ENCODE measurements at regions not wholly inside any gene's neighbourhood (a gene's known extent, or its start where the extent isn't known, plus 50 kb on each side); places are given as distances from the start of the nearest gene placed in this dataset.

DNA sequence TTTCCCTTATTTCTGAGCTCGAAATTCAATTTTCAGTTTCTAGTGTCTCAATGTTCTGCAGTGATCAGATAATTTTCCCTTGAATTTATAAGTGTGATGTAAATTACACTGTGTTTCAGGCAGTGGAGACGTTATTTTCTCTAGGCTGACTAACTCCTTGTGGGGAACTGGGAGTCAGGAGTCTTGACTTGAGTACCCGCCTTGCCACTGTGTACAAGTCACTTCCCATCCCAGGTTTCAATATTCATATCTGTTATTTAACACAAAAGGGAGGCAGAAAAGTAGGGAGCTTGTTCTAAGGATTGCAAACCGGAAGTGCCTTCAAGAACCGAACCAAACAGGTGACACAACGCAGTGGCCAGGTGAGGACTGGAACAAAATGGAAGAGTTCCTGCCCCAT is 196.5 kb downstream of the MEX3B start:
- TF ChIP-seq, protein P1, sequence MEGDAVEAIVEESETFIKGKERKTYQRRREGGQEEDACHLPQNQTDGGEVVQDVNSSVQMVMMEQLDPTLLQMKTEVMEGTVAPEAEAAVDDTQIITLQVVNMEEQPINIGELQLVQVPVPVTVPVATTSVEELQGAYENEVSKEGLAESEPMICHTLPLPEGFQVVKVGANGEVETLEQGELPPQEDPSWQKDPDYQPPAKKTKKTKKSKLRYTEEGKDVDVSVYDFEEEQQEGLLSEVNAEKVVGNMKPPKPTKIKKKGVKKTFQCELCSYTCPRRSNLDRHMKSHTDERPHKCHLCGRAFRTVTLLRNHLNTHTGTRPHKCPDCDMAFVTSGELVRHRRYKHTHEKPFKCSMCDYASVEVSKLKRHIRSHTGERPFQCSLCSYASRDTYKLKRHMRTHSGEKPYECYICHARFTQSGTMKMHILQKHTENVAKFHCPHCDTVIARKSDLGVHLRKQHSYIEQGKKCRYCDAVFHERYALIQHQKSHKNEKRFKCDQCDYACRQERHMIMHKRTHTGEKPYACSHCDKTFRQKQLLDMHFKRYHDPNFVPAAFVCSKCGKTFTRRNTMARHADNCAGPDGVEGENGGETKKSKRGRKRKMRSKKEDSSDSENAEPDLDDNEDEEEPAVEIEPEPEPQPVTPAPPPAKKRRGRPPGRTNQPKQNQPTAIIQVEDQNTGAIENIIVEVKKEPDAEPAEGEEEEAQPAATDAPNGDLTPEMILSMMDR (conservative IDR thresholded peaks at IDR 0.05; ENCODE audit: low read depth, low read length), result no peak
- no peak for DNase-seq (ENCODE audit: low read depth)
- H3K4me3 ChIP-seq (ENCODE audit: low read depth, low read length), result no peak overlapping the region

DNA sequence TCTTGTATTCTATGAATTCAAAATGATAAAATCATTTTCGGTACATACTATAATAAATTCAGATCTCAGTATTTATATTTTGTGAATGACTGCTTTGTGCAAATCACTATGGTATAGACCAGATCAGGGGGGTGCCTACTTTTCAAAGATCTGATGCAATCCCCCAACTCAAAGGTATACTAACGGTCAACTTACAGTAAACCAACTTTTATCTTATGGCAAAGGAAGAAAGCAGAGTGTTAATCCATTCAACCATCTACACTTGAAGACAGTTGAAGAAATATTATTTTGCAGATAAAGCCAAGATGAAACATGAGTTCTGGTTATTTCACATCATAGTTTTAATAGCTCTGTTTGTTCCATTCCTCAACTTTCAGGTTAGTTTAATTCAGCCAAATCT is 197.1 kb downstream of the MEX3B start:
- H3K4me3 ChIP-seq (ENCODE audit: low read depth, low read length), result no peak overlapping the region
- TF ChIP-seq, protein P1 (conservative IDR thresholded peaks at IDR 0.05; ENCODE audit: low read depth, low read length), result no peak
- no peak for DNase-seq (ENCODE audit: low read depth)

DNA sequence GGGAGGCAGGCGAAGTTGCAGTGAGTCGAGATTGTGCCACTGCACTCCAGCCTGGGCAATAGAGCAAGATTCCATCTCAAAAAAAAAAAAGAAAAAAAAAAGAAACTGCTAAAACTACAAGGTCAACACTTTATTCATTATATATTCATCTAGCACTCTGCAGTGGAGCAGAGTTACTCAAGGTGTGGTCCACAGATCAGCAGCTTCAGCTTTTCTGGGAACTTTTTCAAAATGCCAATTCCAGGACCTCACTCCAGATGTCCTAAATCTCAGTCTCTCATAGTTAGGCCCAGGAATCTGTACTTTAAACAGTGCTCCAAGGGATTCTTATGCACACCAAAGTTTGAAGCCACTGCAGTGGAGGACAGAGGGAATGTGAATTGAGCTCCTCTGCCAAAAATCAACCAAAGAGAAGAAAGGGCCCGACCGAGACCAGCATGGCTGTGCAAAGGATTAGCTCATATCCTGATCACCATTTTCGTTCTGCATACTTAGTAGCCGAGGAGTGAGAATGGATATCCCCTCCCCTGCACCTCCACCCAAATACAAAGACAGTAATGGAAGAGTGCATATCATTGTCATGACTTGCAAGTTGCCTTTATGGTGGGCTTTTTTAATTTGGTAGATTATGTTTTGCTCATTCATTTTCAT is 201.9 kb downstream of the MEX3B start:
- H3K4me3 ChIP-seq (ENCODE audit: low read depth, low read length), result no peak overlapping the region
- no peak for DNase-seq (ENCODE audit: low read depth)
- TF ChIP-seq, protein P1 (conservative IDR thresholded peaks at IDR 0.05; ENCODE audit: low read depth, low read length), result no peak

DNA sequence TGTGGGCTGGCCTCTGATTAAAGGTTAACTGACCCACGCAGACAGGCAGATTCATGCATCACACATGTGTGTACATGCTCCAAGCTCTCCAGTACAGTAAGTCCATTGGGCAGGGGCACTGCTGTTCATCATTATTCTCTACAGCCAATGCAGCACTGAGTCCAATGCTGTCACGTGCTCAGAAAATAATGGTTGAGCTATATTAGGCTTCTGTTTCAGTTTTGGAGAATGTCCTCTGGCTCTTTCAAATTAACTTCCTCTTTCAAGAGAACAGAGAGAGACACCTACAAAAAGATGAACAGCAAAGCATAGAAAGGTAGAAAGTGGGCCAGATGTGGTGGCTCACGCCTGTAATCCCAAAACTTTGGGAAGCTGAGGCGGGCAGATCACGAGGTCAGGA is 202.6 kb downstream of the MEX3B start:
- DNase-seq (ENCODE audit: low read depth), result no peak
- TF ChIP-seq, protein P1 (conservative IDR thresholded peaks at IDR 0.05; ENCODE audit: low read depth, low read length), result no peak
- no peak overlapping the region for H3K4me3 ChIP-seq (ENCODE audit: low read depth, low read length)

DNA sequence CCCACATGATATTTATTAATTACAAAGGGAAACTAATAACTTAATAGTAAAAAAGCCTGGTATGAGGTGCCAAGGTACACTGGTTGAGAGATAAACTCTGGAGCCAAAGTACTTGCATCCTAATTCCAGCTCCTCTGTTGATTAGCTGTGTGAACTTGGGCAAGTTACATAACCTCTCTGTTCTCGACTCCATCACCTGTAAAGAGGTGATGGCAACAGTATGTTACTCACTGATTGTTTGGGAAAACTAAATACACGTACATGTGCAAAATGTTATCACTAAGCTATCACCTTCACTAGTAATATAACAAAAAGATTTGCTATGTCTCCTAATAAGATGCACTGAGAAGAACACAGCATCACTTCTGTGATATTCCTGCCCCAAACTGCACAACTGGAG is 206.4 kb downstream of the MEX3B start:
- TF ChIP-seq, protein P1 (conservative IDR thresholded peaks at IDR 0.05; ENCODE audit: low read depth, low read length), result no peak
- no peak for DNase-seq (ENCODE audit: low read depth)
- no peak overlapping the region for H3K4me3 ChIP-seq (ENCODE audit: low read depth, low read length)

DNA sequence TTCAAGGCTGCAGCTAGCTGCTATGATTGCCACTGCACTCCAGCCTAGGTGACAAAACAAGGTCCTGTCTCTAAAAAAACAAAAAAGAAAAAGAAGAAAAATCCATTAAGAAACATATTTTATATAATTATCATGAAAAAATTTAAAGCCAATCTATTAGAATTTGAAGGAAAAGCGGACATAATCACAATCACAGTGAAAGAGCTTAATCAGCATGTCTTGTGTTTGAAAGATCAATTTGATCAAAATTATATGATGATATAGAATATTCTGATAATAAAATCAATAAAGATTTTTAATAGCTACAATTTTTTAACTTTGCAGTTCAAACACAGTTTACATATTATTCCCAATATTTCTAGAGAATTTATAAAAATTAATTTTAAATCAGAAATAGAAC is 210.1 kb downstream of the MEX3B start:
- no peak for DNase-seq (ENCODE audit: low read depth)
- TF ChIP-seq, protein P1 (conservative IDR thresholded peaks at IDR 0.05; ENCODE audit: low read depth, low read length), result no peak
- no peak overlapping the region for H3K4me3 ChIP-seq (ENCODE audit: low read depth, low read length)

DNA sequence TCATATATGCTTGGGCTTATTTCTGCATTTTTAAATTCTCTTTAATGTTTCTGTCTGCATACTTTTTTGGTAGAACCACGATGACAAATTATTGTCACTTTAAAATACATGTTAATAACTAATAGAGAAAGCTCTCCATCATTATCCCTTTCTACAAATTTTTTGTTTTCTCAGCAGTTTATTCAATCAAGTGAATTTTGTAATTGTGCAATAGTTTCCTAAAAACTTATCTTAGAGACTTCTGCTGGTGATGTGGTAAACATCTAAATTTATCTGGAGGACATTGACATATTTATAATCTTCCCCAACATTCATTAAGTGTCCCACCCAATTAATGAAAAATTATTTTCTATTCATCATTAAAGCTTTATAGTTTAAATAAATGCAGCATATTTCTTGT is 215.3 kb downstream of the MEX3B start:
- DNase-seq (ENCODE audit: low read depth), result no peak
- no peak overlapping the region for H3K4me3 ChIP-seq (ENCODE audit: low read depth, low read length)
- TF ChIP-seq, protein P1 (conservative IDR thresholded peaks at IDR 0.05; ENCODE audit: low read depth, low read length), result no peak

Data from epithelial cell of proximal tubule (primary cell).